WTC11 (cell line): ENCODE measurements at regions not wholly inside any gene's neighbourhood (a gene's known extent, or its start where the extent isn't known, plus 50 kb on each side); places are given as distances from the start of the nearest gene placed in this dataset.

Source experiments
- ATAC-seq: fragments of 200-7000 bp; cut with Tn5 transposase; 2 replicates; pipeline ENCODE4 v1.10.0; 2021; ENCODE audit warnings: mild to moderate bottlenecking, moderate library complexity
- CTCF ChIA-PET: fragments of 300-600 bp; sonication (Branson Sonifier 250); formaldehyde crosslinking; loops from one replicate; lab custom pipeline; 2021; ENCODE audit warnings: antibody characterized with exemption; lab: Charles Lee
- POLR2A ChIA-PET: fragments of 350-600 bp; sonication (Branson Sonifier 250); formaldehyde crosslinking; loops from one replicate; lab custom pipeline; 2021; ENCODE audit warnings: antibody characterized with exemption; lab: Charles Lee
- DNase-seq: peaks from one replicate; pipeline ENCODE4 v3.0.0; 2021; ENCODE audit warnings: low spot score
- H3K27ac Mint-ChIP-seq: 2 replicates; pipeline ENCODE4 v1.8.0; 2021; ENCODE audit warnings: mixed read lengths
- H3K27me3 Mint-ChIP-seq: 2 replicates; pipeline ENCODE4 v1.8.0; 2021; ENCODE audit warnings: low read depth, mild to moderate bottlenecking, moderate library complexity, mixed read lengths
- H3K36me3 Mint-ChIP-seq: 2 replicates; pipeline ENCODE4 v1.8.0; 2021; ENCODE audit warnings: mixed read lengths
- H3K4me1 Mint-ChIP-seq: 2 replicates; pipeline ENCODE4 v1.8.0; 2022; ENCODE audit warnings: mixed read lengths
- H3K4me3 Mint-ChIP-seq: 2 replicates; pipeline ENCODE4 v1.8.0; 2021; ENCODE audit warnings: mild to moderate bottlenecking, moderate library complexity, mixed read lengths
- H3K9me3 Mint-ChIP-seq: 2 replicates; pipeline ENCODE4 v1.8.0; 2021; ENCODE audit warnings: mixed read lengths
- AFF4 ChIP-seq: sonication (generic); formaldehyde crosslinking; IDR thresholded peaks from 2 replicates; pipeline ENCODE4 v1.8.1; 2023; ENCODE audit warnings: mild to moderate bottlenecking, missing genetic modification reagents, borderline replicate concordance
- CTCF ChIP-seq: fragments of 200-600 bp; IDR thresholded peaks from 2 replicates; pipeline ENCODE4 v1.8.0; 2022; ENCODE audit warnings: antibody characterized with exemption
- FOXJ3 ChIP-seq: sonication (generic); formaldehyde crosslinking; IDR thresholded peaks from 2 replicates; pipeline ENCODE4 v1.9.0; 2021; ENCODE audit warnings: missing genetic modification reagents, mild to moderate bottlenecking, borderline replicate concordance
- FOXP1 ChIP-seq: sonication (generic); formaldehyde crosslinking; IDR thresholded peaks from 2 replicates; pipeline ENCODE4 v1.8.0; 2022; ENCODE audit warnings: missing genetic modification reagents, mild to moderate bottlenecking, moderate library complexity, borderline replicate concordance
- KAT7 ChIP-seq: sonication (generic); formaldehyde crosslinking; IDR thresholded peaks from 2 replicates; pipeline ENCODE4 v1.8.1; 2023; ENCODE audit warnings: missing genetic modification reagents, mild to moderate bottlenecking, borderline replicate concordance
- NFATC4 ChIP-seq: fragments of 250-450 bp; sonication (Bioruptor Pico); IDR thresholded peaks from 2 replicates; pipeline ENCODE4 v1.9.0; 2021; ENCODE audit warnings: mild to moderate bottlenecking
- NR2C2 ChIP-seq: sonication (generic); formaldehyde crosslinking; IDR thresholded peaks from 2 replicates; pipeline ENCODE4 v1.8.0; 2022; ENCODE audit warnings: mild to moderate bottlenecking, missing genetic modification reagents
- NR3C1 ChIP-seq: sonication (generic); formaldehyde crosslinking; conservative IDR thresholded peaks from 2 replicates; pipeline ENCODE4 v1.8.1; 2023; ENCODE audit warnings: low read depth, mild to moderate bottlenecking, missing genetic modification reagents
- PRDM15 ChIP-seq: sonication (generic); formaldehyde crosslinking; IDR thresholded peaks from 2 replicates; pipeline ENCODE4 v1.8.0; 2022; ENCODE audit warnings: missing genetic modification reagents
- RELA ChIP-seq: sonication (generic); formaldehyde crosslinking; IDR thresholded peaks from 2 replicates; pipeline ENCODE4 v1.8.1; 2022; ENCODE audit warnings: missing genetic modification reagents, mild to moderate bottlenecking, borderline replicate concordance
- RORB ChIP-seq: fragments of 250-450 bp; sonication (Bioruptor Pico); IDR thresholded peaks from 2 replicates; pipeline ENCODE4 v1.9.0; 2021; ENCODE audit warnings: mild to moderate bottlenecking
- TEAD1 ChIP-seq: sonication (generic); formaldehyde crosslinking; IDR thresholded peaks from 2 replicates; pipeline ENCODE4 v1.8.0; 2022; ENCODE audit warnings: mild to moderate bottlenecking, missing genetic modification reagents
- USF1 ChIP-seq: sonication (generic); formaldehyde crosslinking; IDR thresholded peaks from 2 replicates; pipeline ENCODE4 v1.8.0; 2022; ENCODE audit warnings: mild to moderate bottlenecking, missing genetic modification reagents
- ZNF138 ChIP-seq: sonication (generic); formaldehyde crosslinking; conservative IDR thresholded peaks from 2 replicates; pipeline ENCODE4 v1.8.1; 2022; ENCODE audit warnings: mild to moderate bottlenecking, moderate library complexity, missing genetic modification reagents
- TF ChIP-seq, protein P1 (sequence below): sonication (generic); formaldehyde crosslinking; IDR thresholded peaks from 2 replicates; pipeline ENCODE4 v1.8.1; 2023; ENCODE audit warnings: mild to moderate bottlenecking, missing genetic modification reagents
- TF ChIP-seq, protein P2 (sequence below): sonication (generic); formaldehyde crosslinking; conservative IDR thresholded peaks from 2 replicates; pipeline ENCODE4 v1.8.1; 2023; ENCODE audit warnings: mild to moderate bottlenecking, low read depth, missing genetic modification reagents, moderate library complexity
- TF ChIP-seq, protein P3 (sequence below): fragments of 250-450 bp; sonication (Bioruptor Pico); conservative IDR thresholded peaks from 2 replicates; pipeline ENCODE4 v1.9.0; 2021; ENCODE audit warnings: mild to moderate bottlenecking
- TF ChIP-seq, protein P4 (sequence below): sonication (generic); formaldehyde crosslinking; IDR thresholded peaks from 2 replicates; pipeline ENCODE4 v1.8.1; 2022; ENCODE audit warnings: mild to moderate bottlenecking, moderate library complexity, missing genetic modification reagents

GRCh38 chr4:189823591-189823990, 117.1 kb upstream of the FRG1 start (continued):
- TF ChIP-seq, protein P1, sequence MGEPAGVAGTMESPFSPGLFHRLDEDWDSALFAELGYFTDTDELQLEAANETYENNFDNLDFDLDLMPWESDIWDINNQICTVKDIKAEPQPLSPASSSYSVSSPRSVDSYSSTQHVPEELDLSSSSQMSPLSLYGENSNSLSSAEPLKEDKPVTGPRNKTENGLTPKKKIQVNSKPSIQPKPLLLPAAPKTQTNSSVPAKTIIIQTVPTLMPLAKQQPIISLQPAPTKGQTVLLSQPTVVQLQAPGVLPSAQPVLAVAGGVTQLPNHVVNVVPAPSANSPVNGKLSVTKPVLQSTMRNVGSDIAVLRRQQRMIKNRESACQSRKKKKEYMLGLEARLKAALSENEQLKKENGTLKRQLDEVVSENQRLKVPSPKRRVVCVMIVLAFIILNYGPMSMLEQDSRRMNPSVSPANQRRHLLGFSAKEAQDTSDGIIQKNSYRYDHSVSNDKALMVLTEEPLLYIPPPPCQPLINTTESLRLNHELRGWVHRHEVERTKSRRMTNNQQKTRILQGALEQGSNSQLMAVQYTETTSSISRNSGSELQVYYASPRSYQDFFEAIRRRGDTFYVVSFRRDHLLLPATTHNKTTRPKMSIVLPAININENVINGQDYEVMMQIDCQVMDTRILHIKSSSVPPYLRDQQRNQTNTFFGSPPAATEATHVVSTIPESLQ (CRISPR knock-in tag): no peak
- TF ChIP-seq KAT7 (CRISPR knock-in tag) (no peak), ZNF138 (CRISPR knock-in tag) (no peak), CTCF (no peak), RORB (CRISPR knock-in tag) (no peak), NR3C1 (no peak), TEAD1 (CRISPR knock-in tag) (no peak)
- TF ChIP-seq, protein P2, sequence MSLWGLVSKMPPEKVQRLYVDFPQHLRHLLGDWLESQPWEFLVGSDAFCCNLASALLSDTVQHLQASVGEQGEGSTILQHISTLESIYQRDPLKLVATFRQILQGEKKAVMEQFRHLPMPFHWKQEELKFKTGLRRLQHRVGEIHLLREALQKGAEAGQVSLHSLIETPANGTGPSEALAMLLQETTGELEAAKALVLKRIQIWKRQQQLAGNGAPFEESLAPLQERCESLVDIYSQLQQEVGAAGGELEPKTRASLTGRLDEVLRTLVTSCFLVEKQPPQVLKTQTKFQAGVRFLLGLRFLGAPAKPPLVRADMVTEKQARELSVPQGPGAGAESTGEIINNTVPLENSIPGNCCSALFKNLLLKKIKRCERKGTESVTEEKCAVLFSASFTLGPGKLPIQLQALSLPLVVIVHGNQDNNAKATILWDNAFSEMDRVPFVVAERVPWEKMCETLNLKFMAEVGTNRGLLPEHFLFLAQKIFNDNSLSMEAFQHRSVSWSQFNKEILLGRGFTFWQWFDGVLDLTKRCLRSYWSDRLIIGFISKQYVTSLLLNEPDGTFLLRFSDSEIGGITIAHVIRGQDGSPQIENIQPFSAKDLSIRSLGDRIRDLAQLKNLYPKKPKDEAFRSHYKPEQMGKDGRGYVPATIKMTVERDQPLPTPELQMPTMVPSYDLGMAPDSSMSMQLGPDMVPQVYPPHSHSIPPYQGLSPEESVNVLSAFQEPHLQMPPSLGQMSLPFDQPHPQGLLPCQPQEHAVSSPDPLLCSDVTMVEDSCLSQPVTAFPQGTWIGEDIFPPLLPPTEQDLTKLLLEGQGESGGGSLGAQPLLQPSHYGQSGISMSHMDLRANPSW: no peak
- TF ChIP-seq, protein P3, sequence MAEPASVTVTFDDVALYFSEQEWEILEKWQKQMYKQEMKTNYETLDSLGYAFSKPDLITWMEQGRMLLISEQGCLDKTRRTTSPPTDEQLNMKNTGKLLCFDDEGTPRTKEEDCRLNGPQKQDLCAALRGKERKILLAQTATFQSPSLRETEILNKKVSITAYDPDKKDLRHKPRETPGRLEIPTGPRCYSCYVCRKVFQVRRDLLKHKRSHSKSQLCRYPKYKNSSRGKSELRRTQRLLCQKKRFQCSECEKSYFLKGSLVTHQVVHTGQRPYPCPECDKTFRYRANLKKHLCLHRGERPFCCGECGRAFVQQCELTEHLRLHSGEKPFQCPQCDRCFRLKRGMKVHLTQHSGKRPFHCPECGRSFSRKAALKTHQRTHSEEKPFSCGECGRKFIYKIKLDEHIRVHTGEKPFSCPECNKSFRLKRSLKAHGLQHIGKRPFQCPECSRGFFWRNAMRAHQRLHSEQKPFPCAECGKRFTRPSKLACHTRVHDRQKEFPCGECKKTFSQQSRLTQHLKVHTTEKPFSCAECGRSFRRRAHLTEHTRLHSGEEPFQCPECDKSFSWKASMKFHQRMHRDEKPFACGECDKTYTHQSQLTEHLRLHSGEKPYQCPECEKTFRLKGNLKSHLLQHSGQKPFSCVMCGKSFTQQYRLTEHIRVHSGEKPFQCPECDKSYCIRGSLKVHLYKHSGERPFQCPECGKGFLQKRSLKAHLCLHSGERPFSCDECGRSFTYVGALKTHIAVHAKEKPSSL (CRISPR knock-in tag): no peak
- TF ChIP-seq, protein P4, sequence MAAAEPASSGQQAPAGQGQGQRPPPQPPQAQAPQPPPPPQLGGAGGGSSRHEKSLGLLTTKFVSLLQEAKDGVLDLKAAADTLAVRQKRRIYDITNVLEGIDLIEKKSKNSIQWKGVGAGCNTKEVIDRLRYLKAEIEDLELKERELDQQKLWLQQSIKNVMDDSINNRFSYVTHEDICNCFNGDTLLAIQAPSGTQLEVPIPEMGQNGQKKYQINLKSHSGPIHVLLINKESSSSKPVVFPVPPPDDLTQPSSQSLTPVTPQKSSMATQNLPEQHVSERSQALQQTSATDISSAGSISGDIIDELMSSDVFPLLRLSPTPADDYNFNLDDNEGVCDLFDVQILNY: no peak

DNA sequence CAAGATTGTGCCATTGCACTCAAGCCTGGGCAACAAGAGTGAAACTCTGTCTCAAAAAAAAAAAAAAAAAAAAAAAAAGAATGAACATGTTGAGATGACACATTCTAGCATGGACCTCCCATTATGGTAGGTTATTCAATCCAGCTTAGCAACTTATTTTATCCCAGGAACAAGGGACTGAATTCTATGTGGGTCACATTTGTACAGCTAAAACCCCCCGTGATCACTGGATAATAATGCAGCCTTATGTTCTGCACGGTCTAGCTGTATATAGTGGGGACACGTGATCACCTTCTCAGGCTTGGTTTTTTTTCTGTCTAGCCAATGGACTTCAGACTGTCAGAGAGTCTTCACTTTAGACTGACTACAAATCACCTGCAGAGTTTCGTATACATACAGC, 115.2 kb upstream of the FRG1 start:
- Mint-ChIP-seq H3K27me3 (no peaks in the 10 kb centered on the region), H3K4me3 (no peak overlapping the region), H3K27ac (no peak overlapping the region), H3K9me3 (peaks cover 62% of the 10 kb centered on the region), H3K36me3 (peaks cover 37% of the 10 kb centered on the region), H3K4me1 (peaks cover 7% of the 10 kb centered on the region)
- ATAC-seq (no peak), DNase-seq (no peak)
- CTCF ChIA-PET: no interaction called here
- POLR2A ChIA-PET: no interaction called here
- no peak for TF ChIP-seq RELA (CRISPR knock-in tag)
- no peak for TF ChIP-seq PRDM15
- no peak for TF ChIP-seq FOXP1 (CRISPR knock-in tag)
- no peak for TF ChIP-seq USF1
- TF ChIP-seq RORB (CRISPR knock-in tag): no peak
- no peak for TF ChIP-seq FOXJ3 (CRISPR knock-in tag)
- no peak for TF ChIP-seq NFATC4
- TF ChIP-seq AFF4 (CRISPR knock-in tag): no peak
- TF ChIP-seq NR2C2: no peak
